ENCODE measurements at regions not wholly inside any gene's neighbourhood (a gene's known extent, or its start where the extent isn't known, plus 50 kb on each side); places are given as distances from the start of the nearest gene placed in this dataset.

- no peak overlapping the region for H3K4me3 Mint-ChIP-seq
- no peak for DNase-seq
- peaks cover 11 to 24% of the 10 kb centered on the region in 2 donors for H3K9me3 Mint-ChIP-seq
- ATAC-seq (replicated peaks): no peak
- H3K27ac Mint-ChIP-seq: no peak overlapping the region
- no peaks in the 10 kb centered on the region for H3K4me1 Mint-ChIP-seq (ENCODE audit: low read depth in 2 of 2)
- no peaks in the 10 kb centered on the region for H3K27me3 Mint-ChIP-seq
- no peaks in the 10 kb centered on the region for H3K36me3 Mint-ChIP-seq (ENCODE audit: insufficient read depth)
Observed at GRCh38 chr18:39701839-39702238, 2136.2 kb upstream of the CELF4 start.

- Mint-ChIP-seq H3K4me3 (no peak overlapping the region), H3K9me3 (peaks cover 13 to 26% of the 10 kb centered on the region in 2 donors), H3K27me3 (no peaks in the 10 kb centered on the region), H3K36me3 (ENCODE audit: insufficient read depth) (no peaks in the 10 kb centered on the region), H3K27ac (no peak overlapping the region), H3K4me1 (ENCODE audit: low read depth in 2 of 2) (no peaks in the 10 kb centered on the region)
- DNase-seq: no peak
- ATAC-seq (replicated peaks): no peak
Observed at GRCh38 chr18:39701055-39701783, 2135.6 kb upstream of the CELF4 start.

GRCh38 chr18:39699340-39699964 lies 2133.9 kb upstream of the CELF4 start:
- H3K4me1 Mint-ChIP-seq (ENCODE audit: low read depth in 2 of 2): no peaks in the 10 kb centered on the region
- H3K36me3 Mint-ChIP-seq (ENCODE audit: insufficient read depth): no peaks in the 10 kb centered on the region
- ATAC-seq (replicated peaks) (no peak), DNase-seq (no peak)
- no peaks in the 10 kb centered on the region for H3K27me3 Mint-ChIP-seq
- peaks cover 12 to 33% of the 10 kb centered on the region in 2 donors for H3K9me3 Mint-ChIP-seq
- no peak overlapping the region for H3K27ac Mint-ChIP-seq
- H3K4me3 Mint-ChIP-seq: no peak overlapping the region

- no peak overlapping the region for H3K27ac Mint-ChIP-seq
Observed at GRCh38 chr18:39698436-39698835, 2132.8 kb upstream of the CELF4 start.

GRCh38 chr18:39693359-39693758 lies 2127.8 kb upstream of the CELF4 start:
- H3K27me3 Mint-ChIP-seq: no peaks in the 10 kb centered on the region
- no peak overlapping the region for H3K27ac Mint-ChIP-seq
- ATAC-seq (replicated peaks): no peak
- no peak overlapping the region for H3K4me3 Mint-ChIP-seq
- no peaks in the 10 kb centered on the region for H3K36me3 Mint-ChIP-seq (ENCODE audit: insufficient read depth)
- no peaks in the 10 kb centered on the region for H3K4me1 Mint-ChIP-seq (ENCODE audit: low read depth in 2 of 2)
- no peak for DNase-seq
- peaks cover 13 to 29% of the 10 kb centered on the region in 2 donors for H3K9me3 Mint-ChIP-seq

More at GRCh38 chr18:39698436-39698835, 2132.8 kb upstream of the CELF4 start:
- no peak for ATAC-seq (replicated peaks)
- no peaks in the 10 kb centered on the region for H3K36me3 Mint-ChIP-seq (ENCODE audit: insufficient read depth)
- H3K4me3 Mint-ChIP-seq: no peak overlapping the region
- no peaks in the 10 kb centered on the region for H3K27me3 Mint-ChIP-seq
- peaks cover 11 to 33% of the 10 kb centered on the region in 2 donors for H3K9me3 Mint-ChIP-seq
- DNase-seq: no peak
- no peaks in the 10 kb centered on the region for H3K4me1 Mint-ChIP-seq (ENCODE audit: low read depth in 2 of 2)

GRCh38 chr18:39692367-39693015 lies 2126.9 kb upstream of the CELF4 start:
- Mint-ChIP-seq H3K27ac (no peak overlapping the region), H3K36me3 (ENCODE audit: insufficient read depth) (no peaks in the 10 kb centered on the region), H3K4me3 (no peak overlapping the region), H3K27me3 (no peaks in the 10 kb centered on the region), H3K9me3 (peaks cover 9 to 23% of the 10 kb centered on the region in 2 donors), H3K4me1 (ENCODE audit: low read depth in 2 of 2) (no peaks in the 10 kb centered on the region)
- DNase-seq (no peak), ATAC-seq (replicated peaks) (no peak)

- H3K27me3 Mint-ChIP-seq: no peaks in the 10 kb centered on the region
- no peak overlapping the region for H3K27ac Mint-ChIP-seq
- H3K4me1 Mint-ChIP-seq (ENCODE audit: low read depth in 2 of 2): no peaks in the 10 kb centered on the region
- peaks cover 7 to 13% of the 10 kb centered on the region in 2 donors for H3K9me3 Mint-ChIP-seq
- ATAC-seq (replicated peaks) (no peak), DNase-seq (no peak)
- no peak overlapping the region for H3K4me3 Mint-ChIP-seq
- H3K36me3 Mint-ChIP-seq (ENCODE audit: insufficient read depth): no peaks in the 10 kb centered on the region
Observed at GRCh38 chr18:39685303-39685902, 2119.8 kb upstream of the CELF4 start.

GRCh38 chr18:39681061-39681460 lies 2115.5 kb upstream of the CELF4 start:
- no peak for DNase-seq
- Mint-ChIP-seq H3K4me1 (ENCODE audit: low read depth in 2 of 2) (no peaks in the 10 kb centered on the region), H3K36me3 (ENCODE audit: insufficient read depth) (no peaks in the 10 kb centered on the region), H3K27me3 (no peaks in the 10 kb centered on the region), H3K4me3 (no peak overlapping the region), H3K9me3 (peaks cover 7 to 14% of the 10 kb centered on the region in 2 donors), H3K27ac (no peak overlapping the region)
- no peak for ATAC-seq (replicated peaks)

- Mint-ChIP-seq H3K4me3 (no peak overlapping the region), H3K27ac (no peak overlapping the region), H3K9me3 (peaks cover 3 to 15% of the 10 kb centered on the region in 2 donors), H3K36me3 (ENCODE audit: insufficient read depth) (no peaks in the 10 kb centered on the region), H3K4me1 (ENCODE audit: low read depth in 2 of 2) (no peaks in the 10 kb centered on the region), H3K27me3 (no peaks in the 10 kb centered on the region)
- DNase-seq (no peak), ATAC-seq (replicated peaks) (no peak)
Observed at GRCh38 chr18:39675906-39676305, 2110.3 kb upstream of the CELF4 start.

- H3K27me3 Mint-ChIP-seq: no peaks in the 10 kb centered on the region
- no peak overlapping the region for H3K27ac Mint-ChIP-seq
- H3K36me3 Mint-ChIP-seq (ENCODE audit: insufficient read depth): no peaks in the 10 kb centered on the region
- DNase-seq (no peak), ATAC-seq (replicated peaks) (no peak)
- H3K9me3 Mint-ChIP-seq: peaks cover 1 to 10% of the 10 kb centered on the region in 2 donors
- no peaks in the 10 kb centered on the region for H3K4me1 Mint-ChIP-seq (ENCODE audit: low read depth in 2 of 2)
- no peak overlapping the region for H3K4me3 Mint-ChIP-seq
Observed at GRCh38 chr18:39675368-39675767, 2109.8 kb upstream of the CELF4 start.

- Mint-ChIP-seq H3K27me3 (no peaks in the 10 kb centered on the region), H3K27ac (no peak overlapping the region), H3K4me1 (ENCODE audit: low read depth in 2 of 2) (no peaks in the 10 kb centered on the region), H3K4me3 (no peak overlapping the region), H3K9me3 (peaks cover 3 to 10% of the 10 kb centered on the region in 2 donors), H3K36me3 (ENCODE audit: insufficient read depth) (no peaks in the 10 kb centered on the region)
- ATAC-seq (replicated peaks) (no peak), DNase-seq (no peak)
Observed at GRCh38 chr18:39672171-39672570, 2106.6 kb upstream of the CELF4 start.

GRCh38 chr18:39667905-39668304 lies 2102.3 kb upstream of the CELF4 start:
- H3K27ac Mint-ChIP-seq: no peak overlapping the region
- ATAC-seq (replicated peaks) (no peak), DNase-seq (no peak)
- no peaks in the 10 kb centered on the region for H3K36me3 Mint-ChIP-seq (ENCODE audit: insufficient read depth)
- H3K4me3 Mint-ChIP-seq: no peak overlapping the region
- H3K9me3 Mint-ChIP-seq: peaks cover 5 to 20% of the 10 kb centered on the region in 2 donors
- no peaks in the 10 kb centered on the region for H3K4me1 Mint-ChIP-seq (ENCODE audit: low read depth in 2 of 2)
- no peaks in the 10 kb centered on the region for H3K27me3 Mint-ChIP-seq

- H3K9me3 Mint-ChIP-seq: peaks cover 5 to 20% of the 10 kb centered on the region in 2 donors
- H3K27me3 Mint-ChIP-seq: no peaks in the 10 kb centered on the region
- no peak for ATAC-seq (replicated peaks)
- no peak overlapping the region for H3K4me3 Mint-ChIP-seq
- no peak for DNase-seq
- H3K36me3 Mint-ChIP-seq (ENCODE audit: insufficient read depth): no peaks in the 10 kb centered on the region
- no peak overlapping the region for H3K27ac Mint-ChIP-seq
- no peaks in the 10 kb centered on the region for H3K4me1 Mint-ChIP-seq (ENCODE audit: low read depth in 2 of 2)
Observed at GRCh38 chr18:39666541-39666940, 2100.9 kb upstream of the CELF4 start.
